GM19023 (cell line): ENCODE measurements at regions not wholly inside any gene's neighbourhood (a gene's known extent, or its start where the extent isn't known, plus 50 kb on each side); places are given as distances from the start of the nearest gene placed in this dataset.

Source experiments
- ATAC-seq: cut with Tn5 transposase; IDR thresholded peaks from one replicate; pipeline ENCODE4 v1.9.1; 2021; ENCODE audit warnings: mild to moderate bottlenecking, moderate library complexity; ENCODE audit not compliant: unreplicated experiment

- ATAC-seq = no peak
These were observed 198.6 kb downstream of the TLE1 start for GRCh38 chr9:81490605-81491331.

GRCh38 chr9:81489046-81489445, 200.3 kb downstream of the TLE1 start:
- ATAC-seq = no peak

- no peak for ATAC-seq
These were observed 208.3 kb downstream of the TLE1 start for GRCh38 chr9:81480828-81481604.

- no peak for ATAC-seq
These were observed 209.8 kb downstream of the TLE1 start for GRCh38 chr9:81479573-81479972.

GRCh38 chr9:81477669-81478068, 211.7 kb downstream of the TLE1 start:
- no peak for ATAC-seq

GRCh38 chr9:81476813-81477490, 212.4 kb downstream of the TLE1 start:
- no peak for ATAC-seq

- ATAC-seq = no peak
These were observed 214.6 kb downstream of the TLE1 start for GRCh38 chr9:81474792-81475191.

- ATAC-seq = no peak
These were observed 215.2 kb downstream of the TLE1 start for GRCh38 chr9:81474125-81474524.

- no peak for ATAC-seq
These were observed 215.6 kb downstream of the TLE1 start for GRCh38 chr9:81473708-81474107.

GRCh38 chr9:81473206-81473605, 216.1 kb downstream of the TLE1 start:
- no peak for ATAC-seq

- no peak for ATAC-seq
These were observed 216.6 kb downstream of the TLE1 start for GRCh38 chr9:81472701-81473100.

- no peak for ATAC-seq
These were observed 218.5 kb downstream of the TLE1 start for GRCh38 chr9:81470864-81471263.

GRCh38 chr9:81468084-81468595, 221.2 kb downstream of the TLE1 start:
- ATAC-seq = no peak

- ATAC-seq = no peak
These were observed 222.4 kb downstream of the TLE1 start for GRCh38 chr9:81466981-81467380.

GRCh38 chr9:81465468-81466011, 223.8 kb downstream of the TLE1 start:
- ATAC-seq = no peak

- ATAC-seq = no peak
These were observed 226.5 kb downstream of the TLE1 start for GRCh38 chr9:81462801-81463200.

- ATAC-seq = no peak
These were observed 228.2 kb downstream of the TLE1 start for GRCh38 chr9:81461196-81461595.

GRCh38 chr9:81460693-81461092, 228.7 kb downstream of the TLE1 start:
- no peak for ATAC-seq

GRCh38 chr9:81459591-81459990, 229.8 kb downstream of the TLE1 start:
- ATAC-seq = no peak

- ATAC-seq = no peak
These were observed 232.8 kb downstream of the TLE1 start for GRCh38 chr9:81456431-81457006.
